ENCODE measurements at regions not wholly inside any gene's neighbourhood (a gene's known extent, or its start where the extent isn't known, plus 50 kb on each side); places are given as distances from the start of the nearest gene placed in this dataset.

DNA sequence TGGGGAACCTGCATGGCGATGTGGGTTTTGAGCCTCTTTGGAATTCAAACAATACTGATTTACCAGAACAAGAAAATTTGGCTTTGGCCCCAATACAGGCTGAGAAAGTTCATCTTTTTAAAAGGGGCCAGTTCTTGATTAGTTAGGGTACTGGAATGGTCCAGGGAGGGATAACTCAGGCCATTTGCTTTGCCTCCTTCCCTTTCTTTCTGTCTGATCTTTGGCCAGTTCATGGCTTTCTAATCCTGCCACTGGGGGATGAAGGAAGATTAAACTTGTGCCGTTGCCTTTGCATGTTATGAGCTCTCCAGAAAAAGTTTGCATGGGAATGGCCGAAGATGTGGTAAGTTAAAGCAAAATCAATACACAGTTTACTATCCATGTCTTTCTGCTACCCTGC, 78.4 kb downstream of the ADAMTS15 start:
- no peak for DNase-seq
- Histone ChIP-seq H3K9me3 (replicated peaks) (no peaks in the 10 kb centered on the region), H3K36me3 (no peaks in the 10 kb centered on the region), H3K4me1 (peaks cover 65% of the 10 kb centered on the region), H3K27me3 (ENCODE audit: low read depth) (no peaks in the 10 kb centered on the region), H3K4me3 (no peak overlapping the region), H3K27ac (replicated peaks) (peak overlapping the region; percentile 94)
- intact Hi-C loops (cut with micrococcal nuclease), result no loop called here
- no peak for TF ChIP-seq CTCF (IDR thresholded peaks at IDR 0.05; ENCODE audit: borderline replicate concordance)

- no peak for TF ChIP-seq CTCF (IDR thresholded peaks at IDR 0.05; ENCODE audit: borderline replicate concordance)
- Histone ChIP-seq H3K4me1 (peaks cover 56% of the 10 kb centered on the region), H3K36me3 (no peaks in the 10 kb centered on the region), H3K9me3 (replicated peaks) (no peaks in the 10 kb centered on the region), H3K27me3 (ENCODE audit: low read depth) (no peaks in the 10 kb centered on the region), H3K4me3 (no peak overlapping the region), H3K27ac (replicated peaks) (peak overlapping the region; percentile 94)
- intact Hi-C loops (cut with micrococcal nuclease), result no loop called here
- peak; percentile 53 for DNase-seq
These were observed 79.3 kb downstream of the ADAMTS15 start for GRCh38 chr11:130527636-130528297.

DNA sequence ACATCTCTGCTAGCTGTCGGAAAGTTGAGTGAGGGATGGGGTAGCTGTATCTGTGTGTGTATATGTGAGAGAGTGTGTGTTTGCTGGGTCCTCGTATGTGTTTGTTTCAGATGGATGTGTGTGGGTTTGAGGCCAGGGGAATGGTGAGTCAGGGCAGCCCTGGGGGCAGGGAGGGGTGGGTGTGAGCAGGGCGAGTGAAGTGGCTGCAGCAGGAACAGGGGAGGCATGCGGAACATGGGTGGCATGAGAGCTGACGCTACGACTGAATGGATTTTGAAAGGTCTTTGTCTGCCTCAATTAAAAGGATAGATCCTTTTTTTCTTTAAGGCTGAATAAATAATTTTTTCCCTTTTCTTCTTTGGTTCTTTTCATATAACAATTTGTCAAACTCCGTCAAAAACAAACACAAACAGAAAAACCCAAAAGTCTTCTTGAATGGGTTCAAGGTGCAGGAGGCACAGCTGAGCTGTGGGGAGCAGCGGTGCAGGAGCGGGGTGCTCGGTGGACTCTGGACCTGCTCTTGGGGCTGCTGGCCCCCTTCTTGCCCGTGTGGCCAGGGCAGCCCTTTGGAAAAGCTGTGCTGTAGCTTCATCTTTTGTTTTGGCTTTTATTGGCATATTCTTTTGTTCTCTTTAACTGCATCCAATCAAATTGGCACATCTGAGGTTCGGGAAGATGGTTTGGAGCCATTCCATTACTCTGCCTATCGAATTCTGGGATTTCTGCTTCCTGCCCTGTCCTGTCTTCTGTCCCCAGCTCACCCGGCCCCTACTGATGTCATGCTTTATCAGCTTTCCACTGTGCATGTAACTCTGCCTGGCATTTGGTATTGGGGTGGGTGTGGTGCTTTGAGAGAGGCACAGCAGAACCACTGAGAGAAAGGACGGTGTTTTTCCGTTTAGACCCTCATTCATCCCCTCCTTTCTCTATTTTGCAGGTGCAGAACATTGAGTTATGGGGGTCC, 80.1 kb downstream of the ADAMTS15 start:
- Histone ChIP-seq H3K9me3 (replicated peaks) (no peaks in the 10 kb centered on the region), H3K4me3 (no peak overlapping the region), H3K27me3 (ENCODE audit: low read depth) (no peaks in the 10 kb centered on the region), H3K4me1 (peaks cover 48% of the 10 kb centered on the region), H3K27ac (replicated peaks) (peak overlapping the region; percentile 94), H3K36me3 (no peaks in the 10 kb centered on the region)
- TF ChIP-seq CTCF (IDR thresholded peaks at IDR 0.05; ENCODE audit: borderline replicate concordance), result no peak
- intact Hi-C loops (cut with micrococcal nuclease), result no loop called here
- DNase-seq, result no peak

DNA sequence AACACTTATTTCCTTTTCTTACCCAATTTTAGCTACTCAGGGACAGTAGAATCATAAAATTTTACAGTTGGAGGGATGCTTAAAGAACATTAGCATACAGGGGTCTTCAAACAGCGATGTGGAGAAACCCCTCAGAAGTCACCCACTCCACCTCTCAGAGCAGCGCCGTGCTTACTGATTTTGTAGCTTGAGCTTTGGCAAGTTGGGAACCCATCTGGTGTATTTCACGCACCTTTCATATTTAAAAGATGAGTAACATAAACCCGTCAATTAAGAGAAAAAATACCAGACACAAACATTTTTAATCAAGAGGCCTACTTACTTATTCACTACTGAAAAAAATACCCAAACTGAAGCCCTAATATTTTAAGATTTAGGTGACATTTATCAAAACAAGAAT, 80.9 kb downstream of the ADAMTS15 start:
- Histone ChIP-seq H3K4me1 (peaks cover 40% of the 10 kb centered on the region), H3K27ac (replicated peaks) (peak overlapping the region; percentile 94), H3K9me3 (replicated peaks) (no peaks in the 10 kb centered on the region), H3K4me3 (no peak overlapping the region), H3K36me3 (no peaks in the 10 kb centered on the region), H3K27me3 (ENCODE audit: low read depth) (no peaks in the 10 kb centered on the region)
- no peak for DNase-seq
- TF ChIP-seq CTCF (IDR thresholded peaks at IDR 0.05; ENCODE audit: borderline replicate concordance), result no peak
- intact Hi-C loops (cut with micrococcal nuclease), result no loop called here

GRCh38 chr11:130531061-130531460, 82.6 kb downstream of the ADAMTS15 start:
- no peaks in the 10 kb centered on the region for H3K36me3 ChIP-seq
- TF ChIP-seq CTCF (IDR thresholded peaks at IDR 0.05; ENCODE audit: borderline replicate concordance), result no peak
- intact Hi-C loops (cut with micrococcal nuclease), result no loop called here
- no peaks in the 10 kb centered on the region for H3K9me3 ChIP-seq (replicated peaks)
- peaks cover 33% of the 10 kb centered on the region for H3K4me1 ChIP-seq
- DNase-seq, result no peak
- no peak overlapping the region for H3K27ac ChIP-seq (replicated peaks)
- no peak overlapping the region for H3K4me3 ChIP-seq
- H3K27me3 ChIP-seq (ENCODE audit: low read depth), result no peaks in the 10 kb centered on the region
